GM12874 (cell line): ENCODE measurements at regions not wholly inside any gene's neighbourhood (a gene's known extent, or its start where the extent isn't known, plus 50 kb on each side); places are given as distances from the start of the nearest gene placed in this dataset.

ENCODE experiments used
- TF ChIP-seq, protein P1 (sequence below): IDR thresholded peaks from 2 replicates; pipeline ENCODE4 v1.5.1; 2011; ENCODE audit warnings: low read depth, mild to moderate bottlenecking, control low read depth, low read length, moderate library complexity; ENCODE audit not compliant: insufficient read depth

- TF ChIP-seq, protein P1, sequence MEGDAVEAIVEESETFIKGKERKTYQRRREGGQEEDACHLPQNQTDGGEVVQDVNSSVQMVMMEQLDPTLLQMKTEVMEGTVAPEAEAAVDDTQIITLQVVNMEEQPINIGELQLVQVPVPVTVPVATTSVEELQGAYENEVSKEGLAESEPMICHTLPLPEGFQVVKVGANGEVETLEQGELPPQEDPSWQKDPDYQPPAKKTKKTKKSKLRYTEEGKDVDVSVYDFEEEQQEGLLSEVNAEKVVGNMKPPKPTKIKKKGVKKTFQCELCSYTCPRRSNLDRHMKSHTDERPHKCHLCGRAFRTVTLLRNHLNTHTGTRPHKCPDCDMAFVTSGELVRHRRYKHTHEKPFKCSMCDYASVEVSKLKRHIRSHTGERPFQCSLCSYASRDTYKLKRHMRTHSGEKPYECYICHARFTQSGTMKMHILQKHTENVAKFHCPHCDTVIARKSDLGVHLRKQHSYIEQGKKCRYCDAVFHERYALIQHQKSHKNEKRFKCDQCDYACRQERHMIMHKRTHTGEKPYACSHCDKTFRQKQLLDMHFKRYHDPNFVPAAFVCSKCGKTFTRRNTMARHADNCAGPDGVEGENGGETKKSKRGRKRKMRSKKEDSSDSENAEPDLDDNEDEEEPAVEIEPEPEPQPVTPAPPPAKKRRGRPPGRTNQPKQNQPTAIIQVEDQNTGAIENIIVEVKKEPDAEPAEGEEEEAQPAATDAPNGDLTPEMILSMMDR, result no peak
Measured at GRCh38 chr7:17043012-17043877, 161.5 kb upstream of the AGR3 start.

- TF ChIP-seq, protein P1, result no peak
Measured at GRCh38 chr7:17044396-17044795, 162.6 kb upstream of the AGR3 start.

- TF ChIP-seq, protein P1, result no peak
Measured at GRCh38 chr7:17044861-17045260, 163.1 kb upstream of the AGR3 start.

- TF ChIP-seq, protein P1, result no peak
Measured at GRCh38 chr7:17046259-17046658, 164.5 kb upstream of the AGR3 start.

- TF ChIP-seq, protein P1, result no peak
Measured at GRCh38 chr7:17046666-17047065, 164.9 kb upstream of the AGR3 start.

DNA sequence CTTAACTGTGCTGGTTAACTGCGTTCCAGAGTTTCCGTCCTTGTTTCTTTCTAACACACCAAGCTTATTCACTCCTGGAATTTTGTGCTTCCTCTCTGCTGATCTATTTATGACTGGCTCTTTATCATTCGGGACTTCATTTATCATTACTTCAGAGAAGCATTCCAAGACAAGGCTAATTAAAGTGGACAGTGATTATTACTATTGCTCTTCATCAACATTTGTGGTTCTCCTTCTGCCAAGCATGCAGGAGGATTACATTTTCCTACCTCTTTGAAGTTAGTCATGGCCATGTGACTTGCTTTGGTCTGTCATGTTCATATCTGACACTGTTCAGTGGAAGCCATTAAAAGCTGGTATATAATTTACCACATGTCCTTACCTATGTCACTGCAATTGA is 172.4 kb upstream of the AGR3 start:
- TF ChIP-seq, protein P1, result no peak

DNA sequence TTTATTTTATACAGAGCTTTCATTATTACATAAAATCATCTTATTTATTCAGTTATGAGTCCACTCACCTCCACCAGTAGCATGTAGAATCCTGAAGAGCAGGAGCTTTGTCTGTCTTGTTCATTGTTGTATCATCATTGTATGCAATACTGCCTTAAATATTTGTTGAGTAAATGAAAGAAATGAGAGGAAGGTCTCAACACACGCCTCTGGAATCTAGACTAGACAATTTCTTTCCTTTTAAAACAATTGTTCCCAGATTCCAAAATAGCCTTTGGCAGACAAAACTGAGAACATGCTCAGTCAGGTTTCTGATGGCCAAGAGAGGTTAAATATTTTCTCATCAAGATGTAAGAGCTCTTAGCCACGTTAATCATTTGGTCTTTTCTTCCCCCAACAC is 173.1 kb upstream of the AGR3 start:
- TF ChIP-seq, protein P1, result no peak
